Spleen (tissue), 7 donors: ENCODE measurements at regions not wholly inside any gene's neighbourhood (a gene's known extent, or its start where the extent isn't known, plus 50 kb on each side); places are given as distances from the start of the nearest gene placed in this dataset.

Source experiments
- POLR2A ChIP-seq, 3 donors: fragments of 450-650 bp; IDR thresholded peaks; one replicate each; pipeline ENCODE4 v1.5.1; 2017; ENCODE audit warnings: antibody characterized with exemption in 3 of 3, mild to moderate bottlenecking in 1 of 3
- POLR2AphosphoS5 ChIP-seq, 3 donors: sonication (generic); formaldehyde crosslinking; IDR thresholded peaks; one replicate each; pipeline ENCODE4 v1.5.1; 2017; ENCODE audit warnings: antibody characterized with exemption in 3 of 3
- TF ChIP-seq, protein P1 (sequence below), 11 experiments: fragments of 200-600 bp in 7 of 11; fragments of 450-650 bp in 4 of 11; sonication (generic) in 4 of 11; IDR thresholded peaks in 8 of 11; conservative IDR thresholded peaks in 3 of 11; 1 replicate in 7 of 11; 2 replicates in 4 of 11; pipeline versions ENCODE4 v1.4.0 to v1.8.0; 2016 to 2021; ENCODE audit warnings: antibody characterized with exemption in 11 of 11, inconsistent platforms in 4 of 11, mild to moderate bottlenecking in 1 of 11
- donor health status: DM: no; HTN: no; CAD: no; lungs with moderate emphysema.
- donor health status: DM: no; HTN: no; CAD: no.
- donor health status: DM: no; HTN: no; CAD: no.

DNA sequence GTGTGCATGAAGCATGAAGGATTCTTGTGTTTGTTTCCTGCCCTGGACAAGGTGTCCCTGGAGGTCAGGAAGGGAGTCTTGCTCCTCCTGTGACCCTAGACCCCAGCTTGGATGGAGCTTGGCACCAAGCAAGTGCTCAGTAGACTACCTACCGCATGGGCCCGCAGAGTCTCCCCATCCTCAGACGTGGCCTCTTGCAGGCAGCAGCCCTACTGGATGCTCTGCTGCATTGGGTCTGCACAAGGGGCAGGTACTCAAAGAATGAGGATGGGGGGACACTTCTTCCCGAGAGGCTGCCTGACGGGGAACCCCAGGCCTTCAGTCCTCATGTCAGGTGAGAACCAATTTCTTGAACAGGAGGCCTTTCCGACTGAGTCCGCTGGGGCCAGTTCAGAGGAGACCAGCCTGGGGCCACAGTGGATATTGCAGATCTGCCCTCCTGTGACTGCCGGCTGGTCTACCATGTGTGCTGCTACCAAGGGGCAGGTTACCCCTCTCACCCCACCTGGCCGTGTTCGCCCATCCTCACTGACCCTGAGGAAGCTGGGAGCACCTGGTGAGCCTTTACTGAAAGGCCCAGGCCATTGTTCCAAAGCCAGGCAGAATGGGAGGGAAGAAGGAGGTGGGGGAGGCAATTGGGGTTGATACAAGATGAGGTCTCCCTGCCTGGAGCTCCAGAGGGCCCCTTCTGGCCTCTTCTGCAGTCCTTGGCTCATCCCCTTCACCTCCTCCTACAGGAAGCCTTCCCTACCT, 206.3 kb downstream of the RAB11FIP4 start:
- TF ChIP-seq, protein P1, sequence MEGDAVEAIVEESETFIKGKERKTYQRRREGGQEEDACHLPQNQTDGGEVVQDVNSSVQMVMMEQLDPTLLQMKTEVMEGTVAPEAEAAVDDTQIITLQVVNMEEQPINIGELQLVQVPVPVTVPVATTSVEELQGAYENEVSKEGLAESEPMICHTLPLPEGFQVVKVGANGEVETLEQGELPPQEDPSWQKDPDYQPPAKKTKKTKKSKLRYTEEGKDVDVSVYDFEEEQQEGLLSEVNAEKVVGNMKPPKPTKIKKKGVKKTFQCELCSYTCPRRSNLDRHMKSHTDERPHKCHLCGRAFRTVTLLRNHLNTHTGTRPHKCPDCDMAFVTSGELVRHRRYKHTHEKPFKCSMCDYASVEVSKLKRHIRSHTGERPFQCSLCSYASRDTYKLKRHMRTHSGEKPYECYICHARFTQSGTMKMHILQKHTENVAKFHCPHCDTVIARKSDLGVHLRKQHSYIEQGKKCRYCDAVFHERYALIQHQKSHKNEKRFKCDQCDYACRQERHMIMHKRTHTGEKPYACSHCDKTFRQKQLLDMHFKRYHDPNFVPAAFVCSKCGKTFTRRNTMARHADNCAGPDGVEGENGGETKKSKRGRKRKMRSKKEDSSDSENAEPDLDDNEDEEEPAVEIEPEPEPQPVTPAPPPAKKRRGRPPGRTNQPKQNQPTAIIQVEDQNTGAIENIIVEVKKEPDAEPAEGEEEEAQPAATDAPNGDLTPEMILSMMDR (IDR thresholded peaks at IDR 0.05 in 8 of 11, conservative IDR thresholded peaks at IDR 0.05 in 3 of 11), result no peak
- TF ChIP-seq POLR2A (IDR thresholded peaks at IDR 0.05) (no peak), POLR2AphosphoS5 (IDR thresholded peaks at IDR 0.05) (no peak)
